ENCODE measurements at regions not wholly inside any gene's neighbourhood (a gene's known extent, or its start where the extent isn't known, plus 50 kb on each side); places are given as distances from the start of the nearest gene placed in this dataset.

- no peak for TF ChIP-seq FOXA1 (IDR thresholded peaks at IDR 0.05)
- TF ChIP-seq ARNT (IDR thresholded peaks at IDR 0.05), result no peak
- no peak for TF ChIP-seq FOXM1 (IDR thresholded peaks at IDR 0.05; ENCODE audit: borderline replicate concordance)
- TF ChIP-seq ZNF384 (IDR thresholded peaks at IDR 0.05), result no peak
Observed at GRCh38 chr11:98137437-98137836, 883.3 kb upstream of the CNTN5 start.
